Umbilical cord (tissue), 1 donor: ENCODE measurements at regions not wholly inside any gene's neighbourhood (a gene's known extent, or its start where the extent isn't known, plus 50 kb on each side); places are given as distances from the start of the nearest gene placed in this dataset.
A peak's percentile ranks its signal among the peaks of the same experiment; 100 is the strongest.

ENCODE experiments used
- DNase-seq: peaks from one replicate; pipeline ENCODE4 v3.0.0-alpha.2; 2015; ENCODE audit warnings: low spot score

DNA sequence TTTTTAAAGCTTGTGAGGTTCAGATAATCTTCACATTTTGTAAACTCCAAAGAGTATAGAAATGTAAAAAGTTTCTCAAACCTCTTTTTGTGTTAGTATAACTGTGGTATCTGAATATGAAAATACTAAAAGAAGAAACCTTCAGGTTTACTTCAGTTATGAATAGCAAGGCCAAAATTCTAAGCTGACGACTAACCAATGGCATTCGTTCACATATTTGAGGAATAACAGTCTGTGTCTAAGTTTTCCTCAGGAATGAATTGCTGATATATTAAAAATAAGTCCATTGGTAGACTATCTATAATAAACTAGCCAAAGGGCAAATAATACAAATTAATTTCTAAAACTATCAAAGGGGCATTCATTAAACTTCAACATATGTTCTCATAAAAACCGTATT is 206.0 kb downstream of the CXCL12 start:
- no peak for DNase-seq

DNA sequence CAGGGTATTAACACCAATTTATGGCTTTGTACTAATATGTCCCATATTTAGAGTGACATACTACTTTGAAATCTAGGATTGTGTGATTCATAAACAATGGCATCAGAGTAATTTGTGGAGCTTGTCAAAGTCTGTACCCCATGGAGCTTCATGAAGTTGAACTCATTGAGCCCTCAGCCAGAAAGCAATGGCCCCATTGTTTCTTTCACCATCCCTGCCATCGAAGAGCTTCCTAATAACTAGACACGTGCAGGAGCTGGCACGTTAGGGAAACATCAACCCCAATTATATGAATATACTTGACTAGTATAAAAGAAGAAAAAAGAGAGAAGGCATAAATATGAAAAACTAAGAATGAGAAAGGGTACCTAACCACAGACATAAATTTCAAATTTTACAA is 206.6 kb downstream of the CXCL12 start:
- DNase-seq, result no peak

DNA sequence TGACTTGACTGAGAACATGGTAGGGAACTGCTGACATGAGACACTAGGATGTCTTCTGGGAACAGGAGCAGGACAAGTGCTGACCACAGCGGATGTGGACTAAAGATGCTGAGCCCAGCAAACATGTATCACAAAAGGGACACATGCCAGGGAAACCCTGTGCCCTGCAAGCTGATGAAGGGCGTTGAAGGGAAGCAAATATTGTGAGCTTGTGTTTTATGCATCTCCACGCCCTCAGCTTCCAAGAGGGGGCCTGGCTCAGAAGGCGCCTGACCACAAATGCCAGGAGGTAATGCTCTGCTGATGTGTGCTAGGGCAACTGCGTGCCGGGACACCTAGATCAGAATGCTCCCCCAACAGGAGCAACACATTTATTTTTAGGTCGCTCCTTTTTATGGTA is 207.3 kb downstream of the CXCL12 start:
- DNase-seq, result no peak

DNA sequence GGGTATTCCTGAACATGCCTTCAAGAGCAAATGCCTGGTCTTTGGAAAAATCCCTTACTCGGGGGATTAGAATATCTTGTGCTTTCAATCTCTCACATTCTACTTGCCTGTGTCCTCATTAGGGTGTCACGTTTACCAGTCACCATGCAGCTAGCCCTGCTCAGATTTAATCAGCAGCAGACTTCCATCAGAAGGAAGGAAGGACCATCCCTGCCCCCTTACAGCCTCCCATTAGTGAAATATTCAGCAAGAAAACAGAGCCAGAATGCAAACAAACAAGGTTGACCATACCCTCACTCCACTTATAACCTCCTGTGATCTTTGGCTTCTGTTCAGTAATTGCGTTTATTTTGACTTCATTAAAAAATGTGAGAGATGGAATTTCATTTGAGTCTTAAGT is 208.6 kb downstream of the CXCL12 start:
- no peak for DNase-seq

DNA sequence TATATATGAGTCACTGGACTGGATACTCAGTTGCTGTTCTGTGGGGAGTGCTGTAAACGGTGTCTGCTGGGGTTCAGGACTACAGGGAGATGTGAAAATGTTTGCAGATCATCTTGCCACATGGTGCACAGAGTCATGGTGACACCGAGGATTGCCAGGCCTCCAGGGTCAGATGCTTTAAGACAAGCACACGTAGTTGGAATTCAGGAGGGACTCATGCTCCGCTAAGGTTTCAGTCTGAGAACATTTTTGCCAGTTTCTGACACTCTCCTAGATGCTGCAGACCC is 211.3 kb downstream of the CXCL12 start:
- no peak for DNase-seq

DNA sequence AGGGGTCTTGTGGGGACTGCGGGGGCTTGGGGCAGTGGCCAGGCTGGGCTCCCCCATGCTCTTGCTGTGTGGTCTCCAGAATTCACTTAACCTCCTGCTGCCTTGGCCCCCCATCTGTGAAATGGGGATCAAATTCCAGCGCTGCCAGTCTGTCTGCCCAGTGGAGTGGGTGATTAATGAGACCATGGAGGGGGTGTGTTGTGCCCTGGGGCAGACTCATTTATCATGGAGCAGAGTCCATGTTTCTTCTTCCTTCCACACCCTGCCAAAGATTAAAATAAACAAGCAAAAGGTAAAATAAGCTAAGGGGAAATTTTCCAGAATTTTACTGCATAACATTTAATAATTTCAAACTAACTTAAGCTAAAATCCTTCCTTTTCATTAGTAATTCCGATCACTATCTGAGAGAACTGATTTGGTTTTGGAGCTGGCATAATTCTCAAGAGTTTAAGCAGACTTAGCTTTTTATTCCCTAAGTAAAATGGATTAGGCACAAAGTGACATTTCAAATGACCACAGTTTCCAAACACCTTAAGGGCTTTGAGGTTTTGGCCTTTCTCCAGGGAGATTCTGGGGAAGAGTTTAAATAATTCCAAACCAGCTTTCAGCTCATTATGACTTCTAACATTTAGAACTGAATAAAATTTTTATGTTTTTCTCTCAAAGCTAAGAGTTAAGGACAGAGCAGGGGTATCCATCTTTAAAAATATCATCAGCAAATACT is 211.9 kb downstream of the CXCL12 start:
- DNase-seq, result peak; percentile 60

DNA sequence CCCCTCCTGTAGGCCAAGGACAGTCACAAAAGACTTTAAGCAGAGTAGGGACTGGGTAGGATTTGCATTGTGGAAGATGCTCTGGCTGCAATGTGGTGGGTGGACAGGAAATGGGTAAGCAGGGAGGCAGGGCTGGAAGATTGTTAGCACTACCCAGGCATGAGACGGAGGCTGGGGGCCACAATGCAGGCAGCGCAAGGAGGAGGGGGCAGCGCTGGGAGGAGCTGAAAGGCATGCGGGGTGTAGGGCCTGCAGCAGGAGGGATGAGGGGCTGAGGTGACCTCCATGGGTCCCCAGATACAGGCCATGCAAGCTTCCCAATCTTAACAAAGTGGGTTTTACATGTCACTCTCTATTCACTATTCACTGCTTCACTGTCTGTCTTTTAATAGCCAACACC is 213.1 kb downstream of the CXCL12 start:
- no peak for DNase-seq

DNA sequence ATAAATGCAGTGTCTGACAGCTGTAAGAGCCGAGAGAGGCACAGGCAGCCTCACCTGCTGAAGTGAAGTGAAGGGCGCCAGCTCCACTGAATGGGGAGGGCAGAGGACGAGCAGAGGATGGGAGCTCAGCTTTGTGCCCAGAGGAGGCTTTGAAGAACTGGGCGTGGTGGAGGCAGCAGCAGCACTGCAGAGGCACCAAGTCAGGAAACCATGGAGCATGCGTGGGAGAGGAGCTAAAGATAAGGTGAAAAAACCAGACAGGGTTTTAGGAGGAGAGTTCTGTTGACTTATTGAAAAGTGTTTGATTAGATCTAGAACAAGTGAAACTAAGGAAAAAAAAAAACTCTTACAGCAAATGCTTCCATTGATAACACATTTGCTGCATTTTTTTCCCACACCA is 216.4 kb downstream of the CXCL12 start:
- no peak for DNase-seq

DNA sequence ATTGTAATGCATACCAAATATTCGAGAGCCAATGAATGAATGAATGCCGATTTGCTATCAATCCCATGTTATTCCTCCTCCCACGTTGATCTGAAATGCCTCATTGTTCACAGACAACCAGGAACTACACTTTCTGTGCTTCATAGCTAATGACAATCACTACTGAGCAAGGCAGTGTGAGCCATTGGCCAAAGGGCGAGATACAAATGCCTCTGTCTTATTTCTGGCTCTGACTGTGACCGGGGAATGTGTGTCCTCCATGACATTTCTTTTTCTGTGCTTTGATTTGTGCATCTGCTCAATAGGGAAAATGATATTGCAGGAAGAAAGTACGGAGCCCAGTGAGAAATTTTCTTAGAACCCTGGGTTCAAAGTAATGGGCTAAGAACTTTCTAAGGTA is 217.1 kb downstream of the CXCL12 start:
- DNase-seq, result no peak

DNA sequence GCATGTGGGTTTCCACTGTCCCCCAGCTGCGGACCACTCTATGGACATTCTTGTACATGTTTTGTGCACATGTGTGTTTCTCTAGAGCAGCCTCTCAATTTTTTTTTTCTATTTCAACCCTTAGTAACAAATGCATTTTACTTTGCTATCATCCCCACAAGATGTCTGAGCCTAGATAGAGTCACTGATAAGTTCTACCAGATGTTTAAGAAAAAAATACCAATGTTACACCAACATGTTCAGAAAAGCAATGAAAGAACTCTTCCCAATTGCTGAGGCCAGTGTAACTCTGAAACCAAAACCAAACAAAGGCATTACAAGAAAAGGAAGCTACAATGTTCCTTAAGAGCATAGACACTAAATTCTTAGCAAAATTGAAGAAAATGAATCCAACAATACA is 218.5 kb downstream of the CXCL12 start:
- DNase-seq, result no peak

DNA sequence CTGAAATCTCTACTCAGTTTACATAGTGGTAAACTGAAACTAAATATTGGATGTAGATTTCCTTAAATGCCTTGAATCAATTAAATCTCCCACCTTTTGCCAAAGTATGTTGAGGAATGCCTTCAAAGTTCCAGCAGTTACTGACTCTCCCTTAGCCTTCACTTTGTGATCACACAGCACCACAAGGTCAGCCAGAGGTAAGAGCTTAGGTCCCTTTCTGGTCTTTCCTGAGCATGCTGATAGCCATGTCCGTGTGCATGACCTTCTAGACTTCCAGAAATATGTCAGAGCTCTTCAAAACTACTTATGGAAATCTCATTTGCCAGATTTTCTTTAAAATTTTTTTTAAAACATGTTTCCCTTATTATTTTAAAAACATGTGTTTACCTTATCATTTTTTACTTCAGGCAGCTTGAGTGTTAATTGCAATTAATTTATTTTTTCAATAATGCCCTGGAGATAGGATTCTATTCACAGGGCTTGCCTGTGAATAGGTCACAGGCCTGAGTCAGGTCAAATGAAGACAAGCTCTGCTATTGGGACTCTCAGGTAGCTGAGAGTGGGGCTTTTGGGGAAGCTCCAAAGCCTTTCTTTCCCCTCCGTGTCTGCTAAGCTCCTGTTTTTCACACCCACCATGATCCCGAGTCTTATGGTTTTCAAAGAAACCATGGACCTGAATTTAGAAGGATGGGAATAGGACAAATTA is 220.5 kb downstream of the CXCL12 start:
- DNase-seq, result no peak

DNA sequence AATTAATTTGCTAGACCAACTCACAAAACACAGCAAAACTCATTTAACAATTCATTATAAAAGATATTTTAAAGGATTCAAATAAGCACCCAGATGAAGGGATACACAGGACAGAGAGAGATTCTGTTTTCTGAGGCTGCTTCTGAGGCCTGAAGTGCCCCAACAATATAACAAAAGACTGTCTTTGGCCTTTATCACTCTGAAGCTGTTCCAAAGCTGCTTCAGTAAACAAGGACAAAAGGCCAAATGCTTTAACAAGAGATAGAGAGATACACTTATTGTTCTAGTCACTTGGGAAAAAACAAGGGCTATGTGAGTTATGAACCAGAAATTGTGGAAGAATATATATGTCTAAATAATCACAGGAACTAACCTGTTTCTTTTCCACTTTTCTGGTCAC is 223.7 kb downstream of the CXCL12 start:
- DNase-seq, result no peak

DNA sequence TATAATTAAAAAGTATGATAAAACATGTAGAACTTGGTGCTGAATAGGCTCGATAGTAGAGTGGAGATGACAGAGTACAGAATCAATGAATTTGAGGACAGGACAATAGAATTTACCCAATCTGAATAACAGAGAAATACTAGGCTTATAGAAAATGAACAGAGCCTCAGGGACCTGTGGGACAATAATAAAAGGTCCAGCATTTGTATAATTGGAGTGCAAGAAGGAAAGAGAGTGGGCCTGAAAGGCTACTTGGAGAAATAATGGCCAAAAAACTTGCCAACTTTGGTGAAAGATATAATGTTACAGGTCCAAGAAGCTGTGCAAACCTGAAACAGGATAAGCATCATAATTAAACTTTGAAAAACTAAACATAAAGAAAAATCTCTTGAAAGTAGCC is 227.3 kb downstream of the CXCL12 start:
- no peak for DNase-seq

DNA sequence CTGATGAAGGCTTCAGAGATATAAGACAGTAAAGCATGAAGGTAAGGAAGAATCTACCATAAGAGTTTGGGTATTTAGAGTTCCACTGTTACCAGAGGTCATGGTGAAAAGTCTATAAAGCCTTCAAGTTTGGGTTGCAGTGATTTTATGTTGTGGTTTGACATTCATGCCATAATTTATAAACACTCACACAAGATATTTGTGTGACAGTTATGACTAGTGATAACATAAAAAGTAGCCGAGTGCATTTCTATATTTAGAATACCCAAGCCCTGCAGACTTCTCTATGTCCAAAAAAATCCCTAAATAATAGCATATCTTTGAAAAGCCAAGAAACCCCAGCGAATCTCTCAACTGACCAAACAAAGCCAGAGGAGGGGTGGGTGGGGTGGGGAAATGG is 229.9 kb downstream of the CXCL12 start:
- peak; percentile 15 for DNase-seq

DNA sequence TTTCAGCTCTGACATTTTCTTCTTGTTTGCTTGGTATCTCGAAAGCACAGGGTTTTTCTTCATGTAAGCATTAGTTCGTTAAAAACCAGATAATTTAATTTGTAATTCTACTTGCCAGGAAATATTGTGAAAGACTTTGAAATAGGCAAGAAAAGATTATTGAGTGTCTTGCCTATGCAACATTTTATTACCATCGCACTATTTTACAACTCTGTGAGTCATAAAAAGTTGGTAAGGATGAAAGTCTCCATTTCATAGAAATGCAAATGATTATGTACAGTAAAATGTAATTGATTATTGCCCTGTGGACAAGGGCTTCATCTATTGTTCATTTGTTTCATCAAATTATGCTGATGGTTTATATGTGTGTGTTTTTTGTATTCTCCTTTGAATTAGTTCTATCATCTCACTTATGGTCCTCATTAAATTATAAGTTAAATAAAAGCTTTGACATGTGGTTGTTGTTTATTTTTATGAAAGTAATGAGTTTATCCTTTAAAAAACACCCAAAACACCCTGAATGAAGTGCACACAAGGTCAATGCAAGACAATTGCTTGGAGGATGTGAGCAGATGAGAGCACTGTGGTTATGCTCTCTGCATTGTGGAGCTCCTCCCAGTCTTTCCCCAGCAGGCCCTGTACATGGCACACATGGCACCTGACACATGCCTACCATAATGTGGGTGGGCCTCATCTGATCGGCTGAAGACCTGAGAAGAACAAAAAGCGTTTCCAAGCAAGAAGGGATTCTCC is 230.8 kb downstream of the CXCL12 start:
- DNase-seq, result no peak

DNA sequence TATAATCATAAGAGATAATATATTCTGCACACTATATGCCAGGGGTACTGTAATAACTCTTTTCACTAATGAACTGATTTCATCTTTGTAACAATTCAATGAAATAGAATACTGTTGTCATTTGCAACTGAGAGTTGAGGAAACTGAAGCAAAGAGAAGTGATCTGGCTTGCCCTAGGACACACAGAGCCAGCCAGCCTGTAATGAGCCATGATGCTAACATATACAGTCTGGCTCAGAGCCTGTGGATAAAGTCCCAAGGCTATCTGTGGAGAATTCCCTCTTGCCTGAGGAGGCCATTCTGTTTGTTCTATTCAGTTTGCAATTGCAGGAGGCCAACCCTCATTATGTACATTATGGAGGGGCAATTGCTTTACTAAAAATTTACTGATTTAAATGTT is 241.3 kb downstream of the CXCL12 start:
- DNase-seq, result no peak

DNA sequence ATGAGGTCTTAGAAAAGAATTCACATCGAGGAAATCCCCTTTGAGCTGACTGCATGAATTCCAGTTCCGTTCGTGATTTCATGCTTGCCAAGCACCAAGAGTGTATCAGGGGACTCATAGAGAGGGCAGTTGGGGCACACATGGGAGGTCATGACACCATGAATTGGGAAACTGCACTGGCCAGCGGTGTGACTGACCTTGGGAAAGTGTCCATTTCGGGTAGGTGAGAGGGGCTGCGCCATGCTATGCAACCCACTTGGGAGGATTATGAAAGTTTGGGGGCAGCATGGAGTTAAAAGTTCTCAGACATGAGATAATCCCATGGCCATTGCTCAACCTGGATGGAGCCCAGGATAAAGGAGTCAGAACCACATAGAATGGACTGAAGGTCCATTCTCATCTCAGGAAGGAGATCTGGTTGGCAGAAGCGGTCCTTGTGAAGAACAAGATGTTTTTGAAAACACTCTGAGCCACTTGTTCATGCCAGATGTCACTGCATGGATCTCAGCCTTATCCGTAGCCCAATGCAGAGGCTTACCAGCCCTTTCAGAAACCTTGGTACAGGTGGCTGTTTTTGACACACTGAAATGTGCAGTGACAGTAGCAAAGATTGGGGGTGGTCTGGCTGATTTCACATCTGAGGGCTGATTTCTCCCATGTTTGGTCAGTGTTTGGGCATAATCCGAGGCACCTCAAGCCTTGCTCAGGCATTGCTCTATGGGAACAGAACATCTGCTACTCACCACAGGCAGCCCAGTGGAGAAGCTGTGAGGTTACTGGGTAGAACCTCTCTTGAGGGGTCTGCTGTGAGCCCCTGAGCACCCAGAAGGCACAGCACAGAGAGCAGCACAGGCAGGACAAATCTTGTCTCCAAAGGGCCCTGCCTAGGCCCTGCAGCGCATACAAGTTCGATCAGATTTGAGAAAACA is 252.3 kb downstream of the CXCL12 start:
- no peak for DNase-seq

DNA sequence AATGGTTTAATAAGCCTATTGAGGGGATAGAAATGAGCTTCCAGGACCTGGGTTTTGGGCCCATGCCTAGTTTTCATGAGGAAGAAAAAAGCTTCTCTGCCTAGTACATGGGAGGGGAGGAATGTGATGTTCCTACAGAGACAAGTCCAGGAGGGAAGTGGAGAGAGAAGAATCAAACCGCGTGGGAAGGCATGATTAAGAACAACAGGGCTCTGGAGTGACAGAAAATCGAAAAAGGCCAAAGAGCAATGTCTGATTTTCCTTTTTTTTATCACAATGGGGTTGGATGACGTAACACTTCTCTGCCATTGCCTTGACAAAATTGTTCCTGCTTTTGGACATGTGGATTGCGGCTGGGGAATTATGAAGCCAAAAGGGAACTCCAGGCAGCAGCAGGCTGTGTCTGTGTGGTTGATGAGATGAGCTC is 258.6 kb downstream of the CXCL12 start:
- DNase-seq, result no peak

DNA sequence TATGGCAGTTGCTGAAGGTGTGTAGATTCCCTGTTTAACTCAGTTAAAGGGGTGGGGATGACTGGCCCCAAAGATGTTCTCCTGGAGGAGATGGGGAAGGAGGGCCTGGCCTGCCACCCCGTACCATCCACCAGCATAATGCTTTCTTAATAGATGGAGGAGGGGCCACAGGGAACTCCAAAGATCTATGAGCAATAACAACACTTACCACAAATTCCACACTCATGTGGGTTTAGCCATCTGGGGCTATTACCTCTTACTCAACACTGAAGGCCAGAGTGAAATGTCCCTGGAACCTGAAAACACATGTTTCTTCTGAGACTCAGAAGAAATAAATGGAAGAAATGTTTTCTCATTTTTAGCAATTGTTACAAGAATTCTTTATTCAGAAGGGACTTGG is 259.0 kb downstream of the CXCL12 start:
- no peak for DNase-seq

DNA sequence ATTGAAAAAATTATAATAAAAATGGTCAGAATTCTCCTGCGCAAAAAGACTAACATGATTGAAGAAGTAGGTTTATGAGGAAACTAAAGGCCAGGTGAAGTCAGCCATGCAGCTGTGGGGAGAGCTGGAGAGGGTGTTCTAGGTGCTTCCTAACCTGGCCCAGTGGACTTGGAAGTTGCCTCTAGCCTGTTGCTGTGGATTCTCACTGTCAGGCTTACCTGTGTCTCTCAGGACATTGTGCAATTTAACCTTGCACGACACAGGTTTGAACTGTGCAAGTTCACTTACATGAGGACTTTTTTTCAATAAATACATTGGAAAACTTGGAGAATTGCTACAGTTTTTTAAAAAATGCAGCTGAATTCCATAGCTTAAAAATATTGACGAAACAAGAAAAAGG is 266.4 kb downstream of the CXCL12 start:
- no peak for DNase-seq

DNA sequence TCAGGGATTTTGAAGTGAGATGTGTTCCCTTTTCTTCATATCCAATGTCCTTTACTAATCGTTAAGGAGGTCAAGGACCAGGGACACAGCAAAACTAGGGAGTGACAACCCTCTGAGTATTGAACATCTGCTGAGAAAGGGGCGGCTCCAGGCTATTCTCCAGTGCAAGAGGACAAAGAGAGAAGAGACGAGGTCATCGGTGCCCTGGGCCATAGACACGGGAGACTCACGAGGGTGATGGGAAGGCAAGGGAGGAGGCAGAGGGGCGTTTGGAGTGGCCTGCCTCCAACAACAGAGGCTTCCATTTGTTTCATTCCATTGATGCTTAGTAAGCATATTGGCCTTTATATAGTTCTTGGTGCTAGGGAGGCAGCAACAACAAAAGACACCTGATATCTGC is 268.4 kb downstream of the CXCL12 start:
- DNase-seq, result no peak

DNA sequence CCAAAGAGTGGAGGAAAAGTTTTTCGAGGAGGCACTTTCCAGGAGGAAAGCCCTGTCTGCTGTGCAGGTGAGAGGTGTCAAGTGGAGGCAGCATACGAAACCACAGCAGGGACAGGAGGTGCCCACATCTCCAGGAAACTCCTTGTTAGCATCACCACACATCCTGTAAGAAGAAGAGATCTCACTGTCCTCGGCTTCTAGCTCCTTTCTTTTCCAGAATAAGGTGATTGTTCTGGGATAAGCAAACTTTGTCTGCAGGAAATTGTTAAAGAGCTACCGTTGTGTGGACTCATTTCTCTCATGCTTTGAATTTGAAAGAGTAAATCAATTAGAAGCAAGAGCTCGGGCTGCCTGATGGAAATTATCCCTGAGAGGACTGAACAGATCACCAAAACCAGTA is 269.4 kb downstream of the CXCL12 start:
- no peak for DNase-seq
